GM19372 (cell line): ENCODE measurements at regions not wholly inside any gene's neighbourhood (a gene's known extent, or its start where the extent isn't known, plus 50 kb on each side); places are given as distances from the start of the nearest gene placed in this dataset.

ENCODE experiments used
- ATAC-seq: cut with Tn5 transposase; IDR thresholded peaks from one replicate; pipeline ENCODE4 v1.9.1; 2021; ENCODE audit warnings: mild to moderate bottlenecking, low read depth, moderate library complexity; ENCODE audit not compliant: unreplicated experiment

DNA sequence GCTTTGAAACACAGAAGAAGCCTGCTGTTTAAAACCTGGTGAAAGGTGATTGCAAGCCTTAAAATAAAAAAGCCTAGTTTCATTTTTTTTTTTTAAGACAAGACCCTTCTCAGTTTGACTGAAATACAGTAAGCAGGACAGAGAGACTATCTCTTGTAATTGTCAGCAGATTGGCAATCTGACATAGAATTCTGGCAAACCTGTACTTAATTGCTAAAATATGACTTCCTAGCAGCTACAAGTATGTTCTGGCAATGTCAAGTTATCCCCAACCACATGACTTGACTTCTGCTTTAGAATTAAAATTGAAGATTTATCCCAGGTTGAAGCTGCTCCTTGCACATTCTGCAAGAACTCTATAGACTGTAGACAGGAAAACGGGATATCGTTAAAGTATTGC, 232.8 kb upstream of the NR2F2 start:
- ATAC-seq: no peak

DNA sequence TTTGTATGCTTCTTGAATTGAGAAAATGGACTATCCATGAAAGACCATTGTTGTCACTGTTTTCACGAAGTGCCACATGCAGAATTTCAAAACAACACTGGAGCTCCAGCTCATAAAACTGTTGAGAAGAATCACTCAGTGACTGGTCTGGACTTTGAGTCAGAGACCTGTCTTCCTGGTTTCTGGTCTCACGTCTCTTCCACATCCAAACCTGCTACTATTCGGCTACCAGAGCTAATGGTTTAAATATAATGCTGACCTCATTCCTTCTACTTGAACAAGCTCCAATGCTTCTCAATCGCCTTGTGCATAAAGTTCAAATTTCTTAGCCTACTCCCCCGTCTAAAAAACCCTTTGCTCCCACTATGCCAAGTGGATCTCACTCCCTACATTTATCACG, 227.9 kb upstream of the NR2F2 start:
- no peak for ATAC-seq

DNA sequence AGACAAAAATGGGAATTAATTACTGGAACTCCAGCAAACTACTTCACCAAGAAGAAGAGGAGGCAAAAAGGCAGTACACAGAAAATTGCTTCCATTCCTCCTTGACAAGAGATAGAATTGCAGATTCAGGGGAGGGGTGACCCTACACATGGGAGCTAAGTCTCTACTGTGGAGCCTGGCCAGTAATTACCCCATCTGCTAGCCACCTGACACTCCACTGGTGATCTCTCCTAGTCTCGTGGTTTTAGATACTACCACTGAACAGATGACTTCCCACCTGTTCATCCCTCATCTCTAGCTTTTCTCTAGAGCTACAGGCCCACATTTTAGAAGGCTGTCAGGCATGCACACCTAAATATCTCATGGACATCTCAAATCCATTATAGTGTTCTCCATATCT, 224.3 kb upstream of the NR2F2 start:
- no peak for ATAC-seq

DNA sequence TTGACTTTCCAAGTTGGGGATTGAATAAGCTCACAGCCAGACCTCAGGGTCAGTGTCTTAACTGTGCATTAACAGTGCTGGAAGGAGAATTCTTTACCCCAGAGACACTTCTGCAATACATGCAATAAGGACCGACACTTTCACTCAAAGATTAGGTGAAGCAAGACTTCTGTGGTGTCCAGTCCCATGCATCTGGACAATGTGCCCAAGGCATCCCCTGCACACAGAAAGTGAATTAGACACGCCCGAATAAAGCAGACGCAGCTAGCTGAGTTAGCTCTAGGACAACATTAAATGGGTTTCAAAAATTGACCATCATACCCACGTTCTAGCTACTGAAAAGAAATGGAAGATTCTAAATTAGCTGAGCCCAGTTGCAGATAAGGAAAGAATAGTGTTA, 223.9 kb upstream of the NR2F2 start:
- no peak for ATAC-seq

DNA sequence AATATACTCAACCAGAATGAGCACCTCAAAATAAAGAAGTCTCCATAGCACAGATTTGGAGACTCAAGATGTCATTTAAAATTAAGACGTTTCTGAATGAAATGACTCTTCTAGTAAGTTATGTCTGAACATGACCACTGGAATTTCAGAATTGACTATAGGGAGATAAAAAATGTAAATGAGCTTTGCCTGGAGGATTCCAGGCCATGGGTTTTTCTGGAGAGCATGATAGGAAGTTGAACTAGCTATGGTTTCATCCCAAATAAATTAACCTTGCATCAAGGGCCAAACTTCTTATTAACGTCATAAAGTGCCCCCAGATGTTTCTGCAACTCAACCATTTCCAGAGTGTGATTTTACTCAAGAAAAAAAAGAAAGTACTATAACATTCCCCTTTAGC, 222.6 kb upstream of the NR2F2 start:
- no peak for ATAC-seq

DNA sequence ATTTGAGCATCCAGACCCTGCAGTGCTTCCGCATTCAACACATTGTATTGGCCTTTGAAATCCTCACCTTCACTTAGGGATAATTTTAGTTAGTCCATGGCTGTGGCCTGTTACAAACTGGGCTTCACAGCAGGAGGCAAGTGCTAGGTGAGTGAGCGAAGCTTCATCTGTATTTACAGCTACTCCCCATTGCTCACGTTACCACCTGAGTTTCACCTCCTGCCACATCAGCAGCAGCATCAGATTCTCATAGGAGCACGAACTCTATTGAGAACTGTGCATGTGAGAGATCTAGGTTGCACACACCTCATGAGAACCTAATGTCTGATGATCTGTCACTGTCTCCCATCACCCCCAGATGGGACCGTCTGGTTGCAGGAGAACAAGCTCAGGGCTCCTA, 222.1 kb upstream of the NR2F2 start:
- no peak for ATAC-seq

DNA sequence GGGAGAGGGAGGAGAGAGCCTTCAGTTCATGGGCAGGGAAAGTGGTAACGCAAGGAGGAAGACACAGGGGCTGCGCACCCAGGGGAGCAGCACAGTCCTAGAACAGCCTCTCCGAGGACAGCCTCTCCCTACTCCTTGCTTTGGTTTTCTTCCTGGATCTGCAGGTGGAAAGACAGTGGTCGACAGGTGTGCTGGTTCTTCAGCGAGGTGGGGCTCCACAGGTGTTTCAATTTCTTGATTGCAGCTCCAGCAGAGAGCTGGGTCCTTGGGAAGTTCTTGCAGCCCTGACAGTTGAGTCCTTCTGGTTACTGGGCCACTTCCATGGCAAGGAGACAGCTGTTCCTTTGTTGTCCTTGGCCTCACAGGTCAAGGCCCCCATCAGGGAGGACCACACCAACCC, 220.7 kb upstream of the NR2F2 start:
- no peak for ATAC-seq

DNA sequence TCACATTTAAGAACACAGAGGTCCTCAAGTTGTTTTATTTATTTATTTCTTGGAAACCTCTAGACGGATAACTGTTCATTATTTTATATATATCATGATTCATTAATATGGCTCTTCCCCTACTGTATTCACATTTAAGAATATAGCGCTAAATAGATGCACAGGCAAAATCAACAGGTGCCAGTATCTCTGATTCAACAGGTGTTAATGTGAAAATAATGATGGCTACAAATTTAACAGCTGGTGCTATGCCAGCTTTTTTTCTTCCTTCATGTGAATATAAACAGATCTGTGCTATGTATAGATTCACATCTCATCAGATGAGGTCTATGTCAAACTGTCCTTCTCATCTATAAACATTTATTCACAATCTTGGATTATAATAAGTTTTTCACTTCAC, 218.5 kb upstream of the NR2F2 start:
- ATAC-seq: no peak

DNA sequence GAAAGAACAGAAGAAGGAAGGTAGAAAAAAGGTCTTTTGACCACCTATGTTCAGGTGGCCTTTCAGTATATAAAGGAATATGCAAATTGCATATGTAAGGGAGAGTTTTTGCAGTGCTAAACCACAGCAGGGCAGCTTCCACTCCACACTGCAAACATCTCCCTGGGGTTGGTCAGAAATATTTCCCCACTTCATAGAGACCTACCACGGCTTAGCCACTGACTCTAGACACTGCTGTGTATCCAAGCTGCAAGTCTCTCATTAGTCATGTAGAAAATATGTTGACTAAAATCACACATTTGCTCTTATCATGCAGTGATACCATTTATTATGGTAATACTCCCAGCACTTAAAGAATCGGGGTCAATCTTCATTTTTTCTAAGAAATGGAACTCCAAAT, 214.9 kb upstream of the NR2F2 start:
- ATAC-seq: peak; percentile 57

DNA sequence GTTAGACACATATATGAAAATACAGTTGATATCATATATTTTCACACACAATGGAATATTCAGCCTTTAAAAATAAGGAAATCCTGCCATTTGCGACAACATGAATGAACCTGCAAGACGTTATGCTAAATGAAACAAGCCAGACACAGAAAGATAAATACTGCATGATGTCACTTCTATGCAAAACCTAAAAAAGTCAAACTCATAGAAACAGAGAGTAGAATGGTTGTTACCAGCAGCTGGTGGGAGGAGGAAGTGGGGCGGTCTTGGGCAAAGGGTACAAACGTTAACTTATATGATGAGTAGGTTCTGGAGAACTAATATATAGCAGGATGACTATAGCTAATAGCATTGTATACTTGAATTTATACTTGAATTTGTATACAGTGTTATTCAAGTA, 213.2 kb upstream of the NR2F2 start:
- no peak for ATAC-seq

DNA sequence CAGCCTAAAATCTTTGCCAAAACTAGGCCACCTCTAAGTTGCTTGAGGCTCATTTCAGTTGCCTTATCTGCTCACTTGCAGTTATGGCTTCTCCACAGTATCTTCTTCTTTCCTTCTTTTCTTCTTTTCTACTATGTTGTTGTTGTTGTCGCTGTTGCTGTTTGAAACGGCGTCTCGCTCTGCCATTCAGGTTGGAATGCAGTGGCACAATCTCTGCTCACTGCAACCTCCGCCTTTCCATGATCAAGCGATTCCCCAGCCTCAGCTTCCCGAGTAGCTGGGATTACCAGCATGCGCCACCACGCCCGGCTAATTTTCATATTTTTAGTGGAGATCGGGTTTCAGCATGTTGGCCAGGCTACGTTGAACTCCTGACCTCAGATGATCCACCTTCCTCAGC, 210.8 kb upstream of the NR2F2 start:
- ATAC-seq: no peak

DNA sequence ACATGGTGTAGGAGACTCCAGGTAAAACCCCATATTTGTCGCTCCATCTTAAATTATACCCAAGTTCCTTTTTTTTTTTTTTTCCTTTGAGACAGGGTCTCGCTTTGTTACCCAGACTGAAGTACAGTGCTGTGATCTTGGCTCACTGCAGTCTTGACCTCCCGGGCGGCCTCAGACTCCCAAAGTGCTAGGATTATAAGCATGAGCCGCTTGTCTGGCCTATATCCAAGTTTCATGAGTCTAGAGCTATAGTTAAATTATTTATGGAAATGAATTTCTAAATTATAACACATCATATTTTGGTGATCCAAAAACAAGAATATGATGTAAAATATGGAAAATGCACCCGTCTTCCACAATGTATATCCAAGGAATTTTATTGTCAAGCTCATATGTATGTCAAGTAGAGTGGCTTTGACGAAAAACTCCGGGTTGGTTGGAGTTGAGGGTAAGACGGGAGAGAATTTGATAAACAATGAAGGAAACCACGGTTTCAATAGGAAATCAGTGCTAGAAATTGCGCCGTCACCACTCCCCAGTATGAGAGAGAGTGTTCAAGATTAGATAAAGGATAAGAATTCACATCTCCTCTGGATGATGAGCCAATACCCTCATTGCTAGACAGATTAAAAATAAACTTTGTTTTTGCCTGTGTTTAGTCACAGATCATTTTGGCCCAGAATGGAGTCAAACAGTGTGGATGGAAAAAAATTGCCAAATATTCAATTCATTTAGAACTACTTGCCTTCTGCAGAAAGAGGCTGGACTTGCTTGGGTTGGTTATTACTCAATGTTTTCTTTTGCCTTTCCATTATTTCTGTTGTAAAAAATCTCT, 209.2 kb upstream of the NR2F2 start:
- ATAC-seq: no peak

DNA sequence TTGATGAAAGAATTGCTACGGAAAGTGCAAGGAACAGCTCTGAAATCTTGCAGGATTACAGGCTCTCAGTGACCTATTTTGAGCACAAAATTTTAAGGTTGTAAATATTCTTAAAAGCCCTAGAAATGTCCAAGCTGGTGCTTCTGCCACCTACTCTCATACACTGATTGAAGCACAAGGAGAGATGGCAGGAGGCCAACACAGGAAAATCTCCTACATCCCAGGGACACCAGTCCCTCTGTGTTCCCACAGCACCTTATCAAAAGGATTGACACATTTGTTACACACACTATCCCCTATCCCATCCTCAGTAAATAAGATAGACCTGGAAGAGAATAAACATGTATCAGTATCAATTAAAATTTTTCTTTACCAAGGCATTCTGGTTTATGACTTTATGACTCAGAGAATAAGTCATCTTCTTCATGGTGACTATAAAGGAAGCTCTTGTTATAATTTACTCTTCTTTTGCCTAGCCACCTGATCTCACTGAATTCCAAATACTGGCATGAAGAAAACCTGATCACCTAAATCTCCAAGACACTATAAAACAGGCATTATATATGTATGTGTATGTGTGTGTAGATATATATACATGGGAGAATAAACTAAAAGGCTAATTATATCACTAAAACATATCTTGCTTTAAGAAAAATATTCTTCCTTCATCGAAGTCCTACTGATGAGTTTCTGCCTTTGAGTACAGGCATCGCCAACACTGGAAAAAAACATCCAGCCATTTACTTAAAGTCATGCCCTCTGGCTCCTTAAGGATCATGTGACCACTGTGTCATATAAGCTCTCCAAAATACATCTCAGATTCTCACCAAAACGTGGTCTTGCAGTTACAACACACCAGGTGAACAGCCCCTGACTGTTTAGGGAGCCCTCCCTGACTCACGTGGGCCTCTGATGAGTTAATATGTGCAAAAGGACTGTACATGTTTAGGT, 208.1 kb upstream of the NR2F2 start:
- ATAC-seq: no peak

DNA sequence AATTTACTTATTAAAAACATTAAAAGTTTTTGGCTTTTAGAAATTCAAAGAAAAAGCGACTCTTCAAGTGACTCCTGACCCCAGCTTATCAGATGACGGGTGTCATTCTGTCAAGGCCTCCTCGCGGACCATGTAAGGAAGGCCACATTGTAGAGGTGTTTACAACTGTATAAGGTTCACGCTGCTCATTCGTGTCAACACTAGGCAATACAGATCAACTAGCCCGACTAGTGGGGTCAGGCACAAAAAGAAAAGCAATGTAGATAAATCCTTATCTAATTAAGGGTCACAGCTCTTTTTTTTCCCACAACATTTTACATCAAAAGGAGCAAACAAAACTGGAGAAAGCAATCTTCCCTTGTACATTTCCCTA, 207.5 kb upstream of the NR2F2 start:
- no peak for ATAC-seq

DNA sequence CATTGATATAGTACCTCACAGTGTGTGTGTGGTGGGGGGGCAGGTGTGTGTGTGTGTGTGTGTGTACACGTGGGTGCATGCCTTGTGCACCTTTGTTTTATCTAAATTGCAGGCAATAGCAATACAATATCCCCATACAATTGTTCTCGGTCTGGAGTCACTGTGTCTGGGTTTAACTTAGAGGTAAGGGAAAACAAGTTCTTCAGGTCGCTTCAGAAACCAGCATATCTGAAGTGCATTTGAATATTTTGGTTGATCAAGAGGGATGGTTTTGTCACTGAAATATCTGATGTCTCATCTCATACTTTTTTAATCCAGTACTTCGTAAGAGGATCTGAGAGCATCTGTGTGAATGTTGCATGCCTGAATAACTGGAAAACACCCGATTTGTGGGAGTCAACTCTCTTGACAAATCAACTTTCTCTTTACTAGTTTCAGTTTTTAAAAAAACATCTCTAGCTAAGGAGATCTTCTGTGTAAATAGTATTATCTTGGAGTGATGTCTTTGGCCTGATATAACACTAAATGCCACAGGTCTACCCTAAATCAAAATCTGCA, 206.8 kb upstream of the NR2F2 start:
- ATAC-seq: no peak

DNA sequence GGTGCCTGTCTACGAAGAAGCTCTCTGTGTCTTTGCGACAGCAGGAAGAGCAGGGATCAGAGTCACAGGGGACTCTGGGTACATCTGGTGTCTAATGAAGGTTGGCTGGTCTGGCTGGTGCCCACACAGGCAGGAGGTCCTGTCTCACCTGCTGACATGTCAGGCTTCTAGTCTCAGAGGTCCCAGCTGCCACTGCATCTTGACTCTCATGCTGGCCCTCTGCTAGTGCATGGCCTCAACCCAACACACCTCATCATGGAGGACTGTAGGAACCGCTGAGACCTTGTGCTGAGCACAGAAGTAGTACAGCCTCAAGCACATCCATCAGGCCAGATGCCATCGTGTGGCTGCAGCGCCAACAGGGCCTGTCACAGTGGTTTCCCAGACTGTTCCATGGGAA, 206.1 kb upstream of the NR2F2 start:
- no peak for ATAC-seq

DNA sequence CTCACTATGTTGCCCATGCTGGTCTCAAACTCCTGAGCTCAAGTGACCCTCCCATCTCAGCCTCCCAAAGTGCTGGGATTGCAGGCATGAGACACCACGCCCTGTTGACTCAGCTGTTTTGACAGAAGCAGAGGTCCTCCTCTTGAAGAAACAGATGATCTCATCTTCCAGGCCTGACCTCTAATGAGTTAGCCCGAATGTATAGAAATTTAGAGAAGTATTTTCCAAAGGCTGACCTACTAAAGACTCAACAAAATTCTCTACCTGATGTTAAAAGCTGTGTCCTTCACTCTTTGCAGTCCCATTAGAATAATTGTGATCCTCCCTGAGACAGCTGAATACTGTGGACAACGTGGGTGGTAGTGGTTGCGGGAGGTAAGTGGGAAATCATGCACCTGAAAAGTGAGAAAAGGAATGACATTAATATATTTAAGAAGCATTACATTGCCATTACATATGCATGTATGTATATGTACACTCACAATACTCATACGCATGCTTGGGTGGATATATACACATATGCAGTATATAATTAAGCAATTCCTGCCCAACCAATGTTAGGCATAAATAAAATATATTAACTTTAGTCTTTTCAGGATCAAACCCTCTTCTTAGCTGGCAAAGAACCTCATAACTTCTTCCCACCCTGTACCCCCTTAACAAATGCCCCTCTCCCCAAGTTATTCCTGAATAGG, 204.6 kb upstream of the NR2F2 start:
- no peak for ATAC-seq

DNA sequence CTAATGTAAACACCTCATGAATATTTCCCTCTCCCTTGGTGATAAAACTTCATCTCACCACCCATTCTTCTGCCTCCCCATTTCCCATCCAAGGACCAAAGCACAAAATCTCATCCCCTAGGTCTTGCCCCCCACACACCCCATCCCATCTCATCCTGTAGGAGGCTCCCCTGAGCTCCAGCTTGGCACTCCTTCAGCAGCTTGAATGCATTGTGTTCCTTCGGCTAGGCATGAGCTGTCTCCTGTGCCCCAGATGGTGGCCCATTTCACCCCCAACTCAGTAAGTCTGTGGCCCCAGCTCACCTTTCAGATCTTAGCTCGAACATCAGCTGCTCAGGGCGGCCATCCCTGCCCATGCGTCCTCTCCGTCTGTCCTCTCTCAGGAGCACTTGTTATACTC, 203.6 kb upstream of the NR2F2 start:
- ATAC-seq: no peak

DNA sequence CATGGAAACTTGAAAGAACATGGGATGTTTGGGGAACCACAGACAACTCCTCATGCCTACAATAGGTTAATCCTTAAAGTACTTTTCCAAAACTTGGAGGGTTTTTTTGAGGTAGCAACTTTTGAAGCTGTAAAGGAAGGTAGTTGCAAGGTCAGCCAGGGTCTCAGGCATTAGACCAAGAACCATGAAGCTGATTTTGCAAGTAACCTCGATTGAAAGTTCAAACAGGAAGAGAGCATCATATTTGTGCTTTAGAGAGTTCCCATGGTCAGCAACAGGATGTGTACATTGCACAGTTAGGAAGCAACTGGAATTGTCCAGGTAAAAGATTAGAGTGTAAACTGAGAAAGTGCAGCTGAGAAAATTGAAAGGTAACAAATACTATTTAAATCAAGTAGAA, 199.8 kb upstream of the NR2F2 start:
- no peak for ATAC-seq

DNA sequence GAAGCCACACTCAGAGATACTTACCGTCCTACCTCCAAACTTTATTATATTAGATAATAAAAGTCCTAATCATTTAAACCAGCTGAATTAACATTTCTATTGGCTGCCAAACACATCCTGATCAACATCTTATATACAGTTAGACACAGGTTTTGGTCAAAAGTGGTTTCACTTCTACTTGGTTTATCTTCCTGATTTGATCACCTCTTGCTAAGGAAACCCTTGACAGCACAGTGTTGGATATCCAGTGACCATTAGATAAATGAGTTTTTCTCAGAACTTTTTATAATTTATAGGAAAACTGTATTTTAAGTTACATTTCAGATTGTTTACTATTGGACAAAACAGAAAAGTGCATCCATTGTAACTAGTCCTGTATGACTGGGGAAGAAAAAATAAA, 198.4 kb upstream of the NR2F2 start:
- no peak for ATAC-seq
